Urinary bladder (tissue), 3 donors: ENCODE measurements at regions not wholly inside any gene's neighbourhood (a gene's known extent, or its start where the extent isn't known, plus 50 kb on each side); places are given as distances from the start of the nearest gene placed in this dataset.
"Not testable (repeated sequence)": the region's sequence is repeated elsewhere in the genome, so short reads cannot be mapped to it uniquely, and the experiment has no call there.

ENCODE experiments used
- DNase-seq: peaks from one replicate; pipeline ENCODE4 v3.0.0-alpha.2; 2015; ENCODE audit errors: extremely low spot score
- H3K27ac ChIP-seq: one replicate; pipeline ENCODE4 v1.5.1; 2013; ENCODE audit warnings: low read depth, mild to moderate bottlenecking, moderate library complexity
- H3K36me3 ChIP-seq: one replicate; pipeline ENCODE4 v1.6.1; 2013; ENCODE audit warnings: mild to moderate bottlenecking, moderate library complexity; ENCODE audit not compliant: insufficient read depth
- H3K4me1 ChIP-seq: one replicate; pipeline ENCODE4 v1.6.1; 2013; ENCODE audit warnings: mild to moderate bottlenecking, moderate library complexity; ENCODE audit not compliant: insufficient read depth
- H3K4me3 ChIP-seq: one replicate; pipeline ENCODE4 v1.5.1; 2013; ENCODE audit warnings: low read depth, low read length
- whole genome bisulfite sequencing: extraction: QIAGEN DNeasy Blood & Tissue Kit; methylation state at CpG from one replicate; pipeline ENCODE4 v1.1.7; 2013; 5-methylcytosine and 5-hydroxymethylcytosine counted together
- donor health status: healthy with polysubstance abuse.
- donor health status: healthy.

GRCh38 chr9:31146485-31147166 lies 1237.8 kb upstream of the ACO1 start:
- H3K27ac ChIP-seq, result no peak overlapping the region
- H3K4me3 ChIP-seq, result no peak overlapping the region
- WGBS, result 85% methylated on average over 3 of the region's 3 CpGs
- DNase-seq, result no peak
- H3K36me3 ChIP-seq, result no peaks in the 10 kb centered on the region
- H3K4me1 ChIP-seq, result no peaks in the 10 kb centered on the region

GRCh38 chr9:31153250-31153840 lies 1231.1 kb upstream of the ACO1 start:
- Histone ChIP-seq H3K4me1 (no peaks in the 10 kb centered on the region), H3K36me3 (no peaks in the 10 kb centered on the region)
- 56% methylated on average over 2 of the region's 2 CpGs for WGBS

GRCh38 chr9:31166516-31166915 lies 1217.9 kb upstream of the ACO1 start:
- DNase-seq, result no peak
- no peaks in the 10 kb centered on the region for H3K4me1 ChIP-seq
- no peak overlapping the region for H3K4me3 ChIP-seq
- no peaks in the 10 kb centered on the region for H3K36me3 ChIP-seq
- H3K27ac ChIP-seq, result no peak overlapping the region
- whole genome bisulfite sequencing, result 61% methylated on average over 4 of the region's 4 CpGs

More at GRCh38 chr9:31153250-31153840, 1231.1 kb upstream of the ACO1 start:
- H3K27ac ChIP-seq, result no peak overlapping the region
- H3K4me3 ChIP-seq, result no peak overlapping the region
- DNase-seq, result no peak

- Histone ChIP-seq H3K36me3 (no peaks in the 10 kb centered on the region), H3K4me1 (no peaks in the 10 kb centered on the region), H3K27ac (no peak overlapping the region), H3K4me3 (no peak overlapping the region)
- no peak for DNase-seq
Measured at GRCh38 chr9:31168161-31168560, 1216.3 kb upstream of the ACO1 start.

GRCh38 chr9:31174681-31175080 lies 1209.8 kb upstream of the ACO1 start:
- DNase-seq, result no peak
- Histone ChIP-seq H3K27ac (no peak overlapping the region), H3K4me3 (no peak overlapping the region), H3K36me3 (no peaks in the 10 kb centered on the region), H3K4me1 (no peaks in the 10 kb centered on the region)
- 42% methylated on average over 2 of the region's 2 CpGs for WGBS

- no peak overlapping the region for H3K4me3 ChIP-seq
- no peaks in the 10 kb centered on the region for H3K4me1 ChIP-seq
- no peak overlapping the region for H3K27ac ChIP-seq
- no peak for DNase-seq
- WGBS, result 89% methylated on average over 2 of the region's 2 CpGs
- no peaks in the 10 kb centered on the region for H3K36me3 ChIP-seq
Measured at GRCh38 chr9:31183866-31184265, 1200.6 kb upstream of the ACO1 start.

GRCh38 chr9:31185831-31186230 lies 1198.6 kb upstream of the ACO1 start:
- H3K4me1 ChIP-seq, result no peaks in the 10 kb centered on the region
- no peak overlapping the region for H3K4me3 ChIP-seq
- no peak overlapping the region for H3K27ac ChIP-seq
- H3K36me3 ChIP-seq, result no peaks in the 10 kb centered on the region
- DNase-seq, result no peak

- DNase-seq, result no peak
- H3K4me1 ChIP-seq, result no peaks in the 10 kb centered on the region
- no peak overlapping the region for H3K27ac ChIP-seq
- no peaks in the 10 kb centered on the region for H3K36me3 ChIP-seq
- whole genome bisulfite sequencing, result 47% methylated on average over 1 of the region's 1 CpG
- H3K4me3 ChIP-seq, result no peak overlapping the region
Measured at GRCh38 chr9:31188496-31188895, 1195.9 kb upstream of the ACO1 start.

- H3K27ac ChIP-seq, result no peak overlapping the region
- H3K4me3 ChIP-seq, result no peak overlapping the region
- no peaks in the 10 kb centered on the region for H3K4me1 ChIP-seq
- 79% methylated on average over 9 of the region's 9 CpGs for WGBS
- DNase-seq, result no peak
- H3K36me3 ChIP-seq, result no peaks in the 10 kb centered on the region
Measured at GRCh38 chr9:31210978-31211570, 1173.4 kb upstream of the ACO1 start.

- H3K4me3 ChIP-seq, DNase-seq, H3K27ac ChIP-seq, H3K36me3 ChIP-seq, H3K4me1 ChIP-seq: not testable (repeated sequence)
- WGBS, result 94% methylated on average over 4 of the region's 4 CpGs
Measured at GRCh38 chr9:31229976-31230375, 1154.5 kb upstream of the ACO1 start.

GRCh38 chr9:31232485-31232884 lies 1152.0 kb upstream of the ACO1 start:
- Histone ChIP-seq H3K27ac (no peak overlapping the region), H3K36me3 (no peaks in the 10 kb centered on the region), H3K4me3 (no peak overlapping the region), H3K4me1 (no peaks in the 10 kb centered on the region)
- DNase-seq, result no peak
- 78% methylated on average over 3 of the region's 3 CpGs for WGBS

- Histone ChIP-seq H3K4me1 (no peaks in the 10 kb centered on the region), H3K27ac (no peak overlapping the region), H3K36me3 (no peaks in the 10 kb centered on the region), H3K4me3 (no peak overlapping the region)
- 18% methylated on average over 2 of the region's 2 CpGs for WGBS
- no peak for DNase-seq
Measured at GRCh38 chr9:31236344-31236743, 1148.1 kb upstream of the ACO1 start.

GRCh38 chr9:31243386-31243785 lies 1141.1 kb upstream of the ACO1 start:
- no peak overlapping the region for H3K4me3 ChIP-seq
- no peaks in the 10 kb centered on the region for H3K36me3 ChIP-seq
- 54% methylated on average over 1 of the region's 1 CpG for WGBS
- no peak for DNase-seq
- no peaks in the 10 kb centered on the region for H3K4me1 ChIP-seq
- no peak overlapping the region for H3K27ac ChIP-seq

GRCh38 chr9:31248156-31248555 lies 1136.3 kb upstream of the ACO1 start:
- no peak for DNase-seq
- Histone ChIP-seq H3K36me3 (no peaks in the 10 kb centered on the region), H3K4me3 (no peak overlapping the region), H3K27ac (no peak overlapping the region), H3K4me1 (no peaks in the 10 kb centered on the region)
- 69% methylated on average over 1 of the region's 1 CpG for WGBS
